ENCODE measurements at regions not wholly inside any gene's neighbourhood (a gene's known extent, or its start where the extent isn't known, plus 50 kb on each side); places are given as distances from the start of the nearest gene placed in this dataset.

DNA sequence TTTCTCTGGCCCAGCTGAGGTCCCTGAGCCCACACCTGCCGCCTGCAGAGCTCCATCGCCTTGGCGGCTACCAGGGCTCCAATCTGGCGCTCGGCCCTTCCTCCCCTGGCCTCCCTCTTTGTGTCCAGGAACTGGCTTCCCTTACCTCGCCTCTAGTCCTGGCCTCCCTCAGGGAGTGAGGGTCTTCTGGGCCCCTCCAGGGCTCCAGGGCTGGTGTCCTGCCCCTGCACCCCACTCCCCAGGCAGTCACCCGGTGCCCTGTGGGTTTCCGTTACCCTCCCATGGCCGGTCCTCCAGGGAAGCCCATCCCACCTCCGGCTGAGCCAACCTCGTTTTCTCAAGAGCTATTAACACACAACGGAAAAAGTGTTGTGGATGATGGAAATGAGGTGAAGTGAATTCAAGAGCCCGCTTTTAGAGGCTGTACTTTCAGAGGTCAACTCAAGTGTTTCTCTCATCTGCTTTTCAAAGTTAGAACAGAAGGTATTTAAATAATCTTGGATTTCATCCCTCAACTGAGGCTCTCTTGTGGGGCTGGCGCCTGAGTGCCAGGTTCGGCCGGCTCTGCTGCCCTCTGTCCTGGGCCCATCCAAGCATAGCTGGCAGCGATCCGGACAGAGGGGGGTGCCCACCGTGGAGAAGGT, 131.9 kb downstream of the ASB1 start:
- H3K4me3 ChIP-seq (replicated peaks; ENCODE audit: low read depth, low read length), result no peak overlapping the region
- TF ChIP-seq CTCF (IDR thresholded peaks at IDR 0.05; ENCODE audit: low read depth, low read length, missing control alignments), result no peak
- no peak for DNase-seq (ENCODE audit: extremely low read depth, low read depth)

- DNase-seq (ENCODE audit: extremely low read depth, low read depth), result no peak
- no peak for TF ChIP-seq CTCF (IDR thresholded peaks at IDR 0.05; ENCODE audit: low read depth, low read length, missing control alignments)
- no peak overlapping the region for H3K4me3 ChIP-seq (replicated peaks; ENCODE audit: low read depth, low read length)
These were observed 133.5 kb downstream of the ASB1 start for GRCh38 chr2:238560234-238560633.

- DNase-seq (ENCODE audit: extremely low read depth, low read depth), result no peak
- no peak for TF ChIP-seq CTCF (IDR thresholded peaks at IDR 0.05; ENCODE audit: low read depth, low read length, missing control alignments)
- no peak overlapping the region for H3K4me3 ChIP-seq (replicated peaks; ENCODE audit: low read depth, low read length)
These were observed 134.5 kb downstream of the ASB1 start for GRCh38 chr2:238561230-238561629.

DNA sequence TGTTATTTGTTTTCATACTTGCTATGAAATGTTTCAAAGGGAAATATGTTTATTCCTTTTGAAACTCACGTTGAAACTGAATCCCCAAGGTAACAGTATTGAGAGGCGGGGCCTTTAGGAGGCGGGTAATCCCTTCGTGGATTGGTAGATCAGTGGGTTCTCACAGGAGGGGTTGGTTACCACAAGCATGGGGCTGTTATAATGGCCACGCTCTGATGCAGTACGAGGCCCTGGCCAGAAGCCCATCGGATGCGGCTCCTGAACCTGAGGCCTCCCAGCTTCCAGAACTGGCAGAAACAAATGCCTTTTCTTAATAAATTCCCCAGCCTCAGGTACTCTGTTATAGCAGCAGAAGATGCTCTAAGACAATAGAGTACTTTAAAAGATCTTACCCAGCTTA, 135.7 kb downstream of the ASB1 start:
- no peak overlapping the region for H3K4me3 ChIP-seq (replicated peaks; ENCODE audit: low read depth, low read length)
- no peak for DNase-seq (ENCODE audit: extremely low read depth, low read depth)
- no peak for TF ChIP-seq CTCF (IDR thresholded peaks at IDR 0.05; ENCODE audit: low read depth, low read length, missing control alignments)

DNA sequence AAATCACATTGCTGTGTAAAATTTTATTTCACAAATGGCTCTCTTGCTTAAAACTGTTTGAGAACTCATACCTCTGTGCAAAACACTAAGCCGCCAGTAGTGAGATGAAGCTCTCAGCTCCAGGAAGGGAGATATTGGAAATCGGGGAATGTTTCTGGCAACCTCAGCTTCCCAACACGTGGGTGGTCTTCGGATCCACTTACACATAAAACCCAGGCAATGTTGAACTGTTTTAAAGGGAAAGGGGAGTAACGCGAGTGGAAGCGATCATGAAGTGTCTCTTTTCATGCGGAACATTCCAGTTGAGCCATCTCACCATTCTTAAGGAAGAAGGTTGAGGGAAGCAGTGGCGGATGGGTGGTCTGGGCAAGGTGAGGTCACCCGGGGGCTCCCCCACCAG, 136.8 kb downstream of the ASB1 start:
- TF ChIP-seq CTCF (IDR thresholded peaks at IDR 0.05; ENCODE audit: low read depth, low read length, missing control alignments), result no peak
- H3K4me3 ChIP-seq (replicated peaks; ENCODE audit: low read depth, low read length), result no peak overlapping the region
- DNase-seq (ENCODE audit: extremely low read depth, low read depth), result no peak

DNA sequence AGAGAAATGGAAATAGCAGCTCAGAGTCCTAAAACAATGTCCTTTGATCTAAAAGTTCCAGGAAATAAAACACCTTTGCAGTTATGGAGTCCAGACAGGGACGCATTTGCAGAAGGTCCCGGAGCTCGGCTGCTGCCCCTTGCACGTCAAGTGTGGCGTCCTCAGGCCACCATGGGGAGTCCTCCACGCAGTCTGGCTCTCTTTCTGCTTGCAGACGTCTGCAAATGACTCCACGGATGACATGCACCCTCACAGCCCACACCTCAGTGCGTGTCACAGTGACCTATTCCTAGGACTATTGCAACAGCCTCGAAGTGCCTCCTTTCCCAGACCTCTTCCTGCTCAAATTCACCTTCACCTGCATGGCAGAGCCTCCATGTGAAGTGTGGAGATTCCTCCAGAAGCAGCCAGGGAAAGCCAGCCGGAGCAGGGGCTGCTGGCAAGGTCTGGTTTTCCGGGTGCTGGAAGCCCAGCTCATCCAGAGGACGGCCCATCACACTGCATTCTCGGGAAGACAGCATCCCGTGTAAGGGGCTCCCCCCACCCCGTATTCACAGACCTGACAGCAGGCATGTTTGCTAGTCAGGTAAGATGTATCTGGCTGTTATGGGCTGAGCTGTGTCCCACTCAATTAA, 137.7 kb downstream of the ASB1 start:
- H3K4me3 ChIP-seq (replicated peaks; ENCODE audit: low read depth, low read length), result no peak overlapping the region
- TF ChIP-seq CTCF (IDR thresholded peaks at IDR 0.05; ENCODE audit: low read depth, low read length, missing control alignments), result no peak
- no peak for DNase-seq (ENCODE audit: extremely low read depth, low read depth)

All from HFF-Myc (cell line).